ENCODE measurements at regions not wholly inside any gene's neighbourhood (a gene's known extent, or its start where the extent isn't known, plus 50 kb on each side); places are given as distances from the start of the nearest gene placed in this dataset.

DNA sequence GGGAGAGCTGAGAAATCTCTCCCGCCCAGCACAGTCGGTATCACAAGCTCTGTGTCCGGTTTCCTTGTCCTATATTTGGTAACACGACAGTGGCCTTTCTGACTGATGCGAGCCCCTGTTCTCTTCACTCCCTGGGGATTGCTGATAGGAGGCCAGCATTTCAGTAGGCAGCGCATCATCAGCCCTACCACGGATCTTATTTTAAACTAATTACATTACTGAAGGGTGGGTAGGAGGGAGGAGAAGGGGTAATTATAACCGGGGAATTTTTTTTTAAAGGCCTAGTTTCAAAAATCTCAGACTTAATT lies 125.6 kb upstream of the LGALSL start:
- DNase-seq (ENCODE audit: low read depth): no peak
- TF ChIP-seq, protein P1, sequence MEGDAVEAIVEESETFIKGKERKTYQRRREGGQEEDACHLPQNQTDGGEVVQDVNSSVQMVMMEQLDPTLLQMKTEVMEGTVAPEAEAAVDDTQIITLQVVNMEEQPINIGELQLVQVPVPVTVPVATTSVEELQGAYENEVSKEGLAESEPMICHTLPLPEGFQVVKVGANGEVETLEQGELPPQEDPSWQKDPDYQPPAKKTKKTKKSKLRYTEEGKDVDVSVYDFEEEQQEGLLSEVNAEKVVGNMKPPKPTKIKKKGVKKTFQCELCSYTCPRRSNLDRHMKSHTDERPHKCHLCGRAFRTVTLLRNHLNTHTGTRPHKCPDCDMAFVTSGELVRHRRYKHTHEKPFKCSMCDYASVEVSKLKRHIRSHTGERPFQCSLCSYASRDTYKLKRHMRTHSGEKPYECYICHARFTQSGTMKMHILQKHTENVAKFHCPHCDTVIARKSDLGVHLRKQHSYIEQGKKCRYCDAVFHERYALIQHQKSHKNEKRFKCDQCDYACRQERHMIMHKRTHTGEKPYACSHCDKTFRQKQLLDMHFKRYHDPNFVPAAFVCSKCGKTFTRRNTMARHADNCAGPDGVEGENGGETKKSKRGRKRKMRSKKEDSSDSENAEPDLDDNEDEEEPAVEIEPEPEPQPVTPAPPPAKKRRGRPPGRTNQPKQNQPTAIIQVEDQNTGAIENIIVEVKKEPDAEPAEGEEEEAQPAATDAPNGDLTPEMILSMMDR (conservative IDR thresholded peaks at IDR 0.05; ENCODE audit: low read depth, low read length): no peak
- no peak overlapping the region for H3K4me3 ChIP-seq (ENCODE audit: low read depth, low read length)

DNA sequence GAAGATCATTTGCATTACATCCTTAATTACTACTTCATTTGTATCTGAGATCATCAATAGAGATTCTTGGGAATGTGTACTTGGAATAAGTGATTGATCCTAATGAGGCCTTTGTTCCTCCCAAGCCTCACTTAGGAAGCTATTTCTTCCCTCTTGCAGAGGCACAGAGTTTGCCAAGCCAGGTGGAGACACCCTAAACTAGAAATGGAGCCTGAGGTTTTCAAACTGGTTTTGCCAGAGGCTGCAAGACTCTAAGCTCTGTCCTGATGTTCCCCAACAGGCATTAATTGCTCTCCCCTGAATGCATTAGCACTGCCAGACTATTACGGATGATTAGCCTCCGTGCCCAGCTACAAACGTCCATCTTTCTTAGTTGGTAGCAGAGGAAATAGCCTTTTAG lies 125.2 kb upstream of the LGALSL start:
- DNase-seq (ENCODE audit: low read depth): no peak
- H3K4me3 ChIP-seq (ENCODE audit: low read depth, low read length): no peak overlapping the region
- TF ChIP-seq, protein P1 (conservative IDR thresholded peaks at IDR 0.05; ENCODE audit: low read depth, low read length): no peak

- no peak overlapping the region for H3K4me3 ChIP-seq (ENCODE audit: low read depth, low read length)
- TF ChIP-seq, protein P1 (conservative IDR thresholded peaks at IDR 0.05; ENCODE audit: low read depth, low read length): peak; percentile 11
- DNase-seq (ENCODE audit: low read depth): no peak
Measured at GRCh38 chr2:64329848-64330247, 124.1 kb upstream of the LGALSL start.

DNA sequence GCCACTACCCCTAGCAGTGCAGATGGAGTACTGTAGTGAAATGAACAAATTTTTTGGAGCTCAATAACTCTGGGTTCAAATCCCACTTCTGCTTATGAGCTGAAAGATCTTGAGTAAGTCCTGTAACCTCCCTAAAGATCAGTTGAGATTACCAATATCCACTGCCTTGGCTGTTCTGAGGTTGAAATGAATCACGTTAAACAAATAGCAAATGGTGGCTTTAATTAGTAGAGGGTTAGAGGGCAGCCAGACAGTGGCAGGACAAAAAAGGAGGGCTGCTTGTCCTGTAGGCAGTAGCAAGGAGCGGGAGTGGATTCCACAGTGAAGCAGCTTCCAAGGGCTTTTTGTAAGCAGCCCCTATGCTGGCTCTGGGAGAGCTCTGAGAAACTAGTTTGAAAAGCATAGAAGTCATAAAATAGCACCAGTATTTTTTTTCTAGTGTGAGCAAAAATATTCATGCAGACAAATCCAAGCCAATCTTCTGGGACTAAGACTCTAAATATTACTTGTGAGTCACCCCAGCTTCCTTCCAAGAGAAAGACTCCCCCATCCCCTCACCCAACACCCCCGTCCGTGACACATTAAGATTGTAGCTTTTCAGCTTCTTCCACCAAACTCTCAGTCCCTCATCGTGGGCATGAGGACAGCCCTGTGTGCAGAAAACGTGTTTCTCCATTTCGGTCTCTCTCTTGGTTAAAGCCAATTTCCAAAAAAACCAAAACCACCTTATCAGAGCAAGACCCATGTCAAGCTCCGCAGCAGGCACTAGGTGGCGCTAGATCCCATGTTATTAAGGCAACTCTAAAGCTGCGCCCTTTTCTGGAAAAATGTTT lies 123.5 kb upstream of the LGALSL start:
- peak overlapping the region; percentile 46 for H3K4me3 ChIP-seq (ENCODE audit: low read depth, low read length)
- no peak for DNase-seq (ENCODE audit: low read depth)

DNA sequence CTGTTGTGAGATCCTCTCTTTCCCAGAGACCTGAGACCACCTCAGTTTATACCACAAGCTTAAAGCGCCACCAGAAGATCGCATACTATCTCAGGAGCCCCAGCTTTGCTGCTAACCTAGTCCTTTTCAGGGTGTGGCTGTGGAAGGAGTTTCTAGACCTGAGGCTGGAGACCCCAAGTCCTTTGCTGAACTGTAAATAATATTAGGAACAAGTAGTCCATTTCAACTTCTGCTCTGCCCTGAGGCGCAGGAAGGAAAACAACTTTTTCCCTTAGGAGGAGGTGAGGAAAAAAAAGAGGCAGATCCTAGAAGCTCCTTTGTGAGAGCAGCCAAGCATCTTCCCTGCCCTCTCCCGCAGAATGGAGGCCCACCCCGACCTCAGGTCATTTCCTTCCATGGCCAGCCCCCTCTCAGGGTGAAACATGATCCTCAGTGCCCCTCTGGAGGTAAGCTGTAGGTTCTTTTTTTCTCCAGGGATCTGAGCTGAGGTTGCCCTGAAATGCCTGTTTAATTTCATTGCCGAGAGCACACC lies 122.8 kb upstream of the LGALSL start:
- no peak for DNase-seq (ENCODE audit: low read depth)
- no peak overlapping the region for H3K4me3 ChIP-seq (ENCODE audit: low read depth, low read length)
- TF ChIP-seq, protein P1 (conservative IDR thresholded peaks at IDR 0.05; ENCODE audit: low read depth, low read length): no peak

More for the DNA sequence above, 123.5 kb upstream of the LGALSL start:
- TF ChIP-seq, protein P1 (conservative IDR thresholded peaks at IDR 0.05; ENCODE audit: low read depth, low read length): peak; percentile 92

DNA sequence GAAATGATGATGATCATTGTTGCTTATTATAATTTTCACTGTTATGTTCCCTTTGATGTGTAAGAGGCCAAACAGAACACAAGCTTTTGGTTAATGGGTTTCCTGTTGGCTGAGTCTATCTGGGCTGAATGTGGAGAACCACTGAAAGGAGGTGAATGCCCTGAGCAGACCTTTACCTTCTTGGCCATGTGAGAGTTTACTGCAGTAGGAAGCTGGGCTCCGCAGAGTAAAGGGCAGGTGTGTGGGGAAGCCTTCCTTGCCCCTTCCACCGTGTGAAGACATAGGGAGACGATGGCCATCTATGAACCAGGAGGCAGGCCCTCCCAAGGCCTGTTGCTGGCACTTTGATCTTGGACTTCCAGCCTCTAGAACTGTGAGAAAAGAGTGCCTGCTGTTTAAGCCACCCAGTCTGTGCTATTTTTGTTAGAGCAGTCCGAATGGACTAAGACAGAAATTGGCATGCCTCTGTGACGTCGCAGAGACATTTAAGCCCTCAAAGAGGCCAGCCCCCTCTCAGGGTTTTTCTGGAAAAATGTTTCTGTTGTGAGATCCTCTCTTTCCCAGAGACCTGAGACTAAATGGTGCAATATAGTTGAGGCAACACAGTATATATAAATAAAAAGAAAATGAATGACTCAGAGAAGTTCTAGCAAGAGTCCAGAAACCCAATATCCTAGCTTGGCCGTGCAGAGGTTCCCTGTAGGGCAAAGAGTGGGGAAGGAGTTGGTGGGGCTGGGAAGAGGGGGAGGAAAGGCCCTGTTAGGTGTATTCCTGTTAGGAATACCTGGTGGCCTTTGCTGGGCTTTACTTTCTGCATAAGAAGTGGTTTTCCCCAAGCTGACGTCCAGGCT lies 121.9 kb upstream of the LGALSL start:
- no peak for DNase-seq (ENCODE audit: low read depth)

More for the DNA sequence above, 121.9 kb upstream of the LGALSL start:
- TF ChIP-seq, protein P1 (conservative IDR thresholded peaks at IDR 0.05; ENCODE audit: low read depth, low read length): no peak
- H3K4me3 ChIP-seq (ENCODE audit: low read depth, low read length): no peak overlapping the region

All from epithelial cell of proximal tubule (primary cell).